IPS-NIHi7 (cell line): ENCODE measurements at regions not wholly inside any gene's neighbourhood (a gene's known extent, or its start where the extent isn't known, plus 50 kb on each side); places are given as distances from the start of the nearest gene placed in this dataset.

Source experiments
- DNase-seq: peaks from one replicate; pipeline ENCODE4 v3.0.0; 2012; ENCODE audit warnings: mixed read lengths; ENCODE audit errors: extremely low spot score

DNA sequence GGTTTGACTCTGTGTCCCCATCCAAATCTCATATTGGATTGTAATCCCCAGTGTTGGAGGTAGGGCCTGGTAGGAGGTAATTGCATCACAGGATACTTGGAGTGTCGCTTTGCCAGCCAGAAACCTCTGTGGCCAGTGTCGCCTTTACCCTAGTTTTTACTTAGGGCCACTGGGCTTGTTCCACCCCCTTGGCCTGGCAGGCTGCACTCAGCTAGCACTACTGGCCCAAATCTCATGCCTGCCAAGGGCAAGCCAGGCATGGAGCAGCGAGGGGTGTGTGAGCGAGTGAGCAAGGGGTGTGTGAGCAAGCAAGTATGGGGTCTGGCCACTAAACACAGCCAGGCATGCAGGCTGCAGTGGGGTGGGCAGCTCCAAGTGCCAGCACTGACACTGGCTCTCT lies 178.7 kb upstream of the MGAT5 start:
- no peak for DNase-seq

- DNase-seq, result no peak
Measured at GRCh38 chr2:134078354-134078753, 175.5 kb upstream of the MGAT5 start.

DNA sequence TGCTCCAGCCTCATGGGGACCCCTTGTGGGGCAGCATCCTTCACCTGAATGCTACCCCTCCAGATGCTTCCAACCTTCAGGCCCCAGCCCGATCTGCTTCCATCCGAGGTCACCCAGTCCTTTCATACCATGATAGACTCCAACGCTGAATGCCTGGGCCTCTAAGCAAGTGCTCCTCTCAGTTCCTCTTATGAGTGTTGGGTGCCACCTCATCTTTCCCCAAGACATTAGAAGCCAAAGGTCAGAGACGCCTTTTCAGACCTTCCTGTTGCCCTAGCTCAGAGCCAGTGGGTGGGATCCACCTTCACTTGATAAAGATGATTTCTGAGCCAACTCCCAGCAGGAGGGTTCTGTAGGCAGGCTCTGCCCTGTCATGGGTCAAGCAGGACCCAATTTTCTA lies 174.5 kb upstream of the MGAT5 start:
- no peak for DNase-seq

GRCh38 chr2:134080386-134081089 lies 173.3 kb upstream of the MGAT5 start:
- peak; percentile 27 for DNase-seq

- no peak for DNase-seq
Measured at GRCh38 chr2:134081238-134081938, 172.5 kb upstream of the MGAT5 start.

- no peak for DNase-seq
Measured at GRCh38 chr2:134083548-134083947, 170.3 kb upstream of the MGAT5 start.

GRCh38 chr2:134086594-134087219 lies 167.2 kb upstream of the MGAT5 start:
- DNase-seq, result no peak

GRCh38 chr2:134087371-134087921 lies 166.4 kb upstream of the MGAT5 start:
- DNase-seq, result peak; percentile 39

DNA sequence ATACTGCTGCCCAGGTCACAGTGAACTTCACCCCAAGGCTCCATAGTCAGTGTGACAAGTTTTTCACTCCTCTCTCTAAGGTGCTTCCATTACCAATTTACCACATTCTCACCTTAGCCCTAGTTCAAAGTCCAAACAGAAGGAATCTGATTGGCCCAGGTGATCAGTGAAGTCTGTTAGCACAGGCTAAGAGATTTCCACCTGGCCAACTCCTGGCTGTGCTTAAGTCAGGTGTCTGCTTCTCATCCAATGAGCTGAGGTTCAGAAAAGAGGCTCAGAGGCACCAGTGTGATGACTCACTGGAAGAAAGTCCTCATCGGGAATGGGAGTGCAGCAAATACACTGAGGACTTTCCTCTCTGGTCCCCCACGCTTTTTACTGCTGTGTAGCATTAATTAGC lies 164.4 kb upstream of the MGAT5 start:
- no peak for DNase-seq

GRCh38 chr2:134097740-134098139 lies 156.1 kb upstream of the MGAT5 start:
- no peak for DNase-seq

GRCh38 chr2:134098321-134098720 lies 155.6 kb upstream of the MGAT5 start:
- no peak for DNase-seq

DNA sequence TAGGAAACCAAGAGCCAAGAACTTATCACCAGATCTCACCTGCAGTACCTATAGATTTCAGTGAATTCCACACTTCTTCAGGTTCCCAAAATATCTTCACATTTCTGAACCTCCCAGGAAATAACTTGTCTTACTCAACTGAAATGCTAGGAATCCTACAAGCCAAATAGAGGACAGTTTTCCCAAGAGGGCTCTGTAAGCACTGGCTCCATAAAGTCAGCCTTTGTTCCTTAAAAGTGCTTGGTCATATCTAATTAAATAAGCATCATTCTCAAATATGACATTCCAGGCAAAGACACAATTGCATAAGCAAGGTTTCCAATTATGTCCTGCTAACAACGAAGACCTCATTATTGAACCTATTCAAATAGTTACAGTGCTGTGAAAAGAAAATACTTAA lies 154.6 kb upstream of the MGAT5 start:
- no peak for DNase-seq

DNA sequence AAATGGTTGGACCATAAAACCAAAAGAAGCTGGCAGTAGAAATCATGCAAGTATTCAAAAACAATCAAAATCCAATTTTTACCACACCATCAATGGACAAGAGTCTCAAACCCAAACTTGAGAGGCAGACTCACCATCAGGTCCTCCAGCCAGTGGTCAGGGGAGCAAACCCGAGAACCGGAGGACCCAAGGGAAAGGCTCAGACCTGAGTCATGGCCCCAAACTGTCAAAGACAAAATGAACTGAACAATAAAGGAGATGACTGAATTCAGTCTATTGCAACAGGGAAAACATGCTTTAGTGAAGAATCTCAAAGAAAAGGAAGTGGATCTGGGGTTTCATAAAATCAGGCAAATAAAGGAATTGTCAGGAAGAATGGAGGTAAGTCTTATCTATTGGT lies 150.7 kb upstream of the MGAT5 start:
- DNase-seq, result no peak

- DNase-seq, result no peak
Measured at GRCh38 chr2:134104754-134105153, 149.1 kb upstream of the MGAT5 start.

DNA sequence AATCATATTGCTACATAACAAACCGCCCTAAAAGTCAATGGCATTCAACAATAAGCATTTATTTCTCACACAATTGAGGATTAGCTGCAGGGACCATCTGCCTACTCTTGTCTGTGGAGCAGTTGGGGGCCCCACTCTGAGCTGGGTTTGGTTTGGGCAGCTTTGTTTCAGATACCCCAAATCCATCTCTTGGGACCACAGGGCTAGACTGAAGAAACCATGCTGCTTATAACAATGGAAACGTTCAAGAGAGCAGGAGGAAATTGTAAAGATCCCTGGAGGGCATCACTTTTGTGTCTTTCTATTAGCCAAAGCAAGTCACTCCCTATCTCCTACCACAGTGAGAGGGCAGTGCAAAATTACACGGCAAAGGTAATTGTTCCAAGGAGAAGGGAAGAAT lies 146.5 kb upstream of the MGAT5 start:
- no peak for DNase-seq

DNA sequence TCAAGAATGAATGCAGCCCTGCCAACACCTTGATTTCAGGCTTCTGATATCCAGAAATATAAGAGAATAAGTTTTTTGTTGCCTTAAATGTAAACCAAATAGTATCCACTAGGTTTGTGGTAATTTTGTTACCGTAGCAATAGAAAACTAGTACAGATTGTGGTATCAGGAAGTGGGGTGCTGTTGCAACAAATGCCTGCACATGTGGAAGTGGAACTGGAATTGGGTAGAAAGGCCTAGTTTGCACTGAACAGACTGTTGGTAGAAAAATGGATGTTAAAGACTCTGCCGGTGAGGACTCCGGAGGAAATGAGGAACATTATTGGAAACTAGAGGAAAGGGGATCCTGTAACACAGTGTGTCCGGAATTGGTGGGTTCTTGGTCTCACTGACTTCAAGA lies 145.8 kb upstream of the MGAT5 start:
- no peak for DNase-seq

GRCh38 chr2:134109246-134109645 lies 144.6 kb upstream of the MGAT5 start:
- DNase-seq, result no peak

DNA sequence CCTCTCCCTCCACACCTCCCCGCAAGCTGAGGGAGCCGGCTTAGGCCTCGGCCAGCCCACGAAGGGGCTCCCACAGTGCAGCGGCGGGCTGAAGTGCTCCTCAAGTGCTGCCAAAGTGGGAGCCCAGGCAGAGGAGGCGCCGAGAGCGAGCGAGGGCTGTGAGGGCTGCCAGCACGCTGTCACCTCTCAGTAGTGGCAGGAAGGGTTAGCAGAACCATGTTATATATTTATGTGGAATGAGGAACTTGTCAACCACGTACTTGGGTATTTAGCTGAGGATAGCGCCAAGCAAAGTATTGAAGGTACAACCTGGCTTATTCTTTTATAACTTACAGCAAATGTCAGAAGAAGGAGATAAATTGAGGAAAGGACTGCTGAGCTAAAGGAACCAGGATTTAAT lies 144.1 kb upstream of the MGAT5 start:
- no peak for DNase-seq

- DNase-seq, result no peak
Measured at GRCh38 chr2:134110532-134110931, 143.3 kb upstream of the MGAT5 start.

DNA sequence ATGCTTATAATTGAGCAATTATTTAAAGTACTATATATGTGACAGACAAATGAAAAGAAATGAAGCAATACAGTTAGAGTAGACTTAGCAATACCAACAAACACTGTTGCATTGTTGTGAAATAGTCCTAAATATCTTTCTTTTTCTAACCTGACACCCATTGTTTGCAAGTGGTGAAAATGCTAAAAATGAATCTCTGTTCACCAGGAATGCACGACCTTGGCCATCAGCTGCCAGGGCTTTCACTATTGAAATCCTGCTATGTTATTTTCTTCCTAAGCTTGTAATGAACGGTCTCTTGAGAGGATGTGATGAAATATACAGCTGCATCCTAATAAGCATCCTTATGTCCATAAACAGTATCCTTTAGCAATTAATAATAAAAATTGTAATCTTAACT lies 136.2 kb upstream of the MGAT5 start:
- DNase-seq, result no peak

DNA sequence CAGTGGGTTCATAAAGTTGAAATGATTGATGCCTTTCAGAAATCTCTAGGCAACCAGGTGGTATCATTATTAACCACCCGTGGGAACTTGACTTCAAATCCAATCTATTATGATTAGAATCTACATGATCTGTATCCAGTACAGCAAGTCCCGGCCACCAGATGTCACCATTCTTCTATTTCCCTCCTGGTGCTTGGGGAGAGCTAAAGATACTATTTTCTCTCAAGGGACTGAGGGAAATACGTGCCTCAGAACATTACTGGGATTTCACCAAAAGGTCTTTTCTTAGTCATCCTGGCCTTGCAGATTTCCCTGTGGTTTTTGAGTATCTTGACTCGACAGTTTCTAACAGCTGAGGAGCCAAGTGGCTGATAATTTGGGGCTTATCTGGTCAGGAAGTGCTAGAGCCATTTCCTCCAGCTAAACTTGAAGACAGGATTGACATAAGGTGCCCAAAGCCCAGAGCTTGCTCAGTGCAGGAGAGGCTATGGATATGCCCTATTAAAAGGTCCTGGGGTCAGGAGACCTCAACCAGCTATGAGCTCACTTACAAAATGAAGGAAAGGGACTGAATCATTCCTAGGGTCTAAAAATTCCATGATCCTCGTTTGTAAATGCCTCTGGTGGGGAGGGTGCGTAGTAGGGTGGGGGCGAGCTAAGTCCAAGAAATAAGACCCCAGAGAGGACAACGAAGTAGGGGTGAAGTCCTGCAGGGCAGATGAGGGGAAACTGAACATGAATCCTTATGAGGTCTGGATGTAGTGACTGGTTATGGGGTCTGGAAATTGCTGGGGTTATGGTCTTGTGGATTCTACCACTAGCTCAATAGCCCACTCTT lies 135.4 kb upstream of the MGAT5 start:
- peak; percentile 66 for DNase-seq

- no peak for DNase-seq
Measured at GRCh38 chr2:134119117-134119712, 134.7 kb upstream of the MGAT5 start.
